ENCODE measurements at regions not wholly inside any gene's neighbourhood (a gene's known extent, or its start where the extent isn't known, plus 50 kb on each side); places are given as distances from the start of the nearest gene placed in this dataset.

DNA sequence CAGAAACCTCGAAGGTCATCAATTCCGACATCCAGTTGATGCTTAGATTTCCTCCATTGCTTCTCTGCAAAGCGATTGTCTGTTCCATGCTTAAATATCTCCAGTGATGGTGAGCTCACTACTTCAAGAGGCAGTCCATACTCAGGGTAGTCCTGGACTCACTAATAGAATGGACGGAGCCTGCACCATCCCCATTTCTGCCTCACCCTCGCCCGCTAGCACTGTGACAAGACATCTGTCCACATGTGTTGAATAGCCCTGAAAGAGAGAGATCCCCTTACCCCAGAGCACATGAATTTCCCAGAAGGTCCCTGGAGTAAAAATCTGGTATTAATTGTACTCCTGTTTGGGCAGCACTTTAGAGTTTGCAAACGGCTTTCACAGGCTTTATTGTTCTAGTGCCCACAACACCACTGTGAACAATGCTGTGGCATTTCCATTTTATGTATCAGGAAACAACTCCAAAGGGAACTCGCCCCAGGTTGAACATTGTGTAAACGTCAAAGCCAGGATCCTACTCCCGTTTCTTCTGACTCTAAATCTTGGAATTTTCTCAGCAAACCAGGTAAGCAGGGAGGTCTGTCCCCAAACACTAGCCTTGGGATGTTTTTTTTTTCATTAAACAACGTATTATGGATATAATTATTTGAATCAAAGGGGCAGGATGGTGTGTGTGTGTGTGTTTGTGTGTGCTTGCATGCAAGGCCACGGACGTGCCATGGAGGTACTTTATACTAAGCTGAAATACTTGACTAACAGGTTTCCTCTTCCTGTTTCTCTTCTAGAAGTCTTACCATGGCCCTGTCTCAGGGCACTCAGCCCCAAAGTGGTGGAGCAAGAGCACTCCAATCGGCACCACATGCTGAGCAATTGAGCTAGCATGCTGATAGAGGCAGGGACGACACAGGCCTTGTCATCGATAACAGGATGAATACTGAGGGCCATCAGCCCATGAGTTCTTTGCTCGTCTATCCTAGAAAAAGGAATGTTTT lies 198.3 kb downstream of the OPA1 start:
- TF ChIP-seq CTCF (IDR thresholded peaks at IDR 0.05): no peak
- TF ChIP-seq POLR2A (IDR thresholded peaks at IDR 0.05): no peak
